ENCODE measurements at regions not wholly inside any gene's neighbourhood (a gene's known extent, or its start where the extent isn't known, plus 50 kb on each side); places are given as distances from the start of the nearest gene placed in this dataset.

DNA sequence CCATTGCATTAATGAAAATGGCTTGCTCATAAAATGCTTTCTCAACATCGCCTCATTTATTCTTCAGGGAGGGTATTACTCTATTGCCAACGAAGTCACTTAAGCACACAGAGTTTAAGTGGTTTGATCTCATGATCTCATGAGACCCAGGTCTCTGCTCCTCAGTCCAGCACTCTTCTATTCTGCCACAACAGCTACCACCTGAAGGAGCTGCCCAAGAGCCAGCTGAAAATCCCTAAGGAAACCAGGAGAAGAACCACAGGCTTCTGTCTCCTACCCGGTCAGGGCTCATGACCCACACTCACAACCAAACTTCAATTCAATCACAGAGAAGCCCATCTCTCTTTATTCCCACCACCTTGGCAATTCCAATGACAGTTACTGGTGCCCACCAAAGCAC, 85.5 kb upstream of the GPM6B start:
- no peak for FAIRE-seq

DNA sequence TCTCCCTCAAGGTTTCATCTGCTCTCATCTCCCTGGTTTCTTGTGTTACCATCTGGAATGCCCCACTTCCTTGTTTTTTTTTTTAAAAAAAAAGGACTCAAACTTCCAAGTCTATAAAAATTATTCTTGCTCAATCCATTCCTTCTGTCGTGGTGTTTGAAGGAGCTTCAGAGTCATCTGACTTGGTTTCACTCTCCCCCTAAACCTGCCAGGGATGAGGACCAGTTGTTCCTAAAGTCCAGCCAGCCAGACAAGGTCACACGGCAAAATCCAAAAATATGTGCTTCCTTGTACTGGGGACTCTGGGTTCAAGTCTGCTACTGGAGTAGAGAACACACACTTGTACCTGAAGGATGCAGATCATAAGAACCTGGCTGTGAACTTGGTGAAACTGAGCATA, 84.5 kb upstream of the GPM6B start:
- no peak for FAIRE-seq

DNA sequence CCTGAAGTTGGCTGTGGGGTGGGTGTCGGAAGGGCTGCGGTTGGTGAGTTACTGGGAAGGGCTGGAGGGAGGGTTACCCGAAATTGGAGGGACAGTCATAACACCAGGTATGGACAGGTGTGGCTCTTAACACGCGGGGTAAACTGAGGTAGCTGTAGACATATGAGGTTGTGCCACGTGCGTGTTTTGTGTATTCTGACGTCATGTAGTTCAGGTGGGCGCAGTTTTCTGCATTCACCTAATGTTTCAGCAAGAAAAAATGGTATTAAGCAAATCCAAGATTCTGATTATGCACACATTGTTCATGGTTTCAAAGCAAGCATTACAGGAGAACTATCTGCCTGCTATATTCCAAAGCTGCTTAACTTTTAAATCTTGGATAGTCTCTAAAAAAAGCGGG, 83.5 kb upstream of the GPM6B start:
- no peak for FAIRE-seq

DNA sequence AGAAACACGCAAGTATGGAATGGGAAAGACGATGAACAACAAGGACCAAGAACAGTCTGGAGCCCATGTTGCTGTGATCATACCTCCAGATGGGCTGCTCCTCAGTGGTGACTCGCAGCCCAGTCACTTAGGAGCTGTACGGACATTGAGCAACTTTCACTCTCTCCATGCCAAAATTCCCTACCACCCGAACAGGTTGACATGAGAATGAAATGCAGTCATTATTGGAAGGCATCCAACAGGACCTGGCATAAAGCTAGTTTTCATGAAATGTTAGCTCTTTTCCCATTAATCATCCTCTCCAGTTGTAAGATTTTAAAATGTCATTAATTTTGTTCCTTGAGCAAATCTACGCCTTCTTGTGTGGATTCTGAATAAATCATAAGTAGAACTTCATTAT, 82.7 kb upstream of the GPM6B start:
- FAIRE-seq = peak; percentile 95

- FAIRE-seq = no peak
Measured at GRCh38 chrX:13898603-13899002, 81.7 kb upstream of the GPM6B start.

GRCh38 chrX:13898083-13898482, 81.2 kb upstream of the GPM6B start:
- FAIRE-seq = no peak

DNA sequence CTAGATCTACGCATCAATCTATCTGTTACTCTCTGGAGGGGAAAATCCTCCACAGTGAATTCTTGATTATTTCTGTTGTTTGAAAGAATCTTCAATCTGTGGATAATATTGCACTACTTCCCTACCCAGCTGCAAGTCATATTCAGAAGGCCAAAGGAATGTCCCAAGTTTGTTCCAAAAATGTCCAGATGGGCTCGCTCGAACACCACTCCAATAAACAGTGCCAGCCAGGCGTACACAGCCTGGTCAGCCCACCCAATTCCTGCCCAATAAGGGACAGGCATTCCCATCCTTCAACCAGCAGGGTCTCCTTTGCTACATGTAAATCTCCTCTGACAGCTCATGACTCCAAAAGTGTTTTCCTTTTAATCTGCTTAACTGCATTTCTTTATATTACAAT, 80.7 kb upstream of the GPM6B start:
- FAIRE-seq = peak; percentile 56

DNA sequence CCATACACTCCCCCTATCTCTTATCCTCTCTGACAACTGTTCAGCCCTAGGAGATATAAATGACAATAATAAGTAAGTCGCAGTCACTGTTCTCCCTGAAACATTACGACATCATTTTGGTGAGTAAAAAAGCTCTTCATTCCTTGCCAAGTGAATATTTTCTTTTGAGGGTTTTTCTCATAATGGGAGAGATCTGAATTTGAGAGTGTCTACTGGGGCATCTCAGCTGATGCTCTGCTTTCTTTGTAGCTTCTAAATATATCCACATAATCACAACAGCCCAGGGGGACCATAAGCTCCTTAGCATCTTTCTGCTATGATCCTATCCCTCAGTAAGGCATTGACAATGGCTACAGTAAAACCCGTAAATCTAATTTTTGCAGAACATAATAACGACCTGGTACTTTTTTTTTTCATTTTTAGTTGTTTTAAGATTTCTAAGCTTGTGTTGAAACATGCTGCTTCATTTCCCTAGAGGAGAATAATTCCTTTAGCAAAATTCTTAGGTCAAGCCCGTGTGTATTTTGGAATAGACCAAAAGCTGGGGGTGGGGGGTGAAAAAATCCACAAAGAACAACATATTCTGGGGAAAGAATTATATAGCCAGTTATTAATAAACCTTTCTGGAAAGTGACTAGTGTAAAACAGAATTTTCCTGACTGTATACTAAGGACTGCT, 78.1 kb upstream of the GPM6B start:
- no peak for FAIRE-seq

- FAIRE-seq = no peak
Measured at GRCh38 chrX:13893826-13894225, 76.9 kb upstream of the GPM6B start.

DNA sequence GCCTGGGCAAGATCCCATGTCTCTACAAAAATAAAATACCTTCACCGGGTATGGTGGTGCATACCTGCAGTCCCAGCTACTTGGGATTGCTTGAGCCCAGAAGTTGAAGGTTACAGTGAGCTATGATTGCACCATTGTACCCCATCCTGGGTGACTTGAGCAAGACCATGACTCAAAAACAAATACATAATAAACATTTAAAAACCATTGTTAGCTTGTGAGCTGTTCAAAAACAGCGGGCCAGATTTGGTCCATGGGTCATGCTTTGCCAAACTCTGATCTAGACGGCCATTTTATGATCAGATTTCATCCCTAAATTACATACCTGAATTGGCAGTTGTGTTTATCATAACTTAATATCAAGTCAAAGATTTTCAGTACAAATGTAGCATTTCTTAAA, 76.0 kb upstream of the GPM6B start:
- no peak for FAIRE-seq

DNA sequence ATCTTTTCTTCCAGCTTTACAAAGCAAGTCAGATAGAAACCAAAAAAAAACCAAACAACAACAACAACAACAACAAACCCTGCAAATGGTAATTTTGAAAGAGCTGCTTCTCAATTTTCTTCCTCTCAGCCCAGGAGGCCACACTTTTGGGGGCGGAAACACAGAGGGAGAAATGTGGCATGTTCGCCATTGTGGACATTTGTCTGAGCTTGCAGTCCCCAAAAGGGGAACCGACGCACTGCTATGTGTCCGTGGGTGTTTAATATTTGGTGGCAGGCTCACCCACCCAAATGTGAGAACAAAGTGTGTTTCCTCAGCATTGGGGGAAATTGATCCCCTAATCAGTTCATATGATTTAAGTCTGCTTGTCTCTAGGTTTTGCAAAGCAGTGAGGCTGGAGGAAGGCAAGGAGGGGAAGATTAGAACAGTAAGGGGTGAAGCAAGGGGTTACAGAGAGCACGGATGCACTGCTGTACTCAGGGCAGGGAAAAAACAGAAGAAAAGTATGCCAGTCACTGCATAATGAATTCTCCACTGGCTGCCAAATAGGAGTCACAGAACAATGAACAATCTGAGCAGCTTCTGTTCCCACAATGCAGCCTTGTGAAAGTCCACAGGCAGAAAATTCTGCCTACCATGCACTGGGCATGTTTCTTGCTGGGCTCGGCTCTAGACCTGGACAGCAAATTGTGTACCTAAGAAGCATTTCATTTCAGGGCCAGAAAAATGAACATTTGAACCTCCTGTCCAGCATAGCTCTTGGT, 74.7 kb upstream of the GPM6B start:
- FAIRE-seq = peak; percentile 68

GRCh38 chrX:13890806-13891205, 73.9 kb upstream of the GPM6B start:
- no peak for FAIRE-seq

GRCh38 chrX:13888284-13888683, 71.4 kb upstream of the GPM6B start:
- FAIRE-seq = peak; percentile 76

DNA sequence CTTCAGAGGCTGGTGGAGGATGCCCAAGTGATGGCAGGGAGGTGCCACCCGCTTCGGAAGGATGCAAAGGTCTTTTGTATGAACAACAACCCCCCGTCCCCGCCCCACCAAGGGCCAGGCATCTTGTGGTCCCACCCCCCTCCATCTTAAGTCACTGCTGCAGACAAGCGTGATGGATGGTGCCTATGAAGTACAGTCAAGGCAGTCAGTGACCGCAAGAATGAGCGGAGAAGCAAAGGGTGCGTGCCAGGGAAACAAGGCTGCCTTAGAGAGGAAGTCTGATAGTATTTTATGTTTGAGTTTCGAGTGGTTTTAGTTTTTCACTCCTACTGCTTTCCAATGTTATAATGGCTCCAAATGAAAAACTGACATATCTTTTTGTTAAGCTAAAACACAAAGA, 68.7 kb upstream of the GPM6B start:
- no peak for FAIRE-seq

- no peak for FAIRE-seq
Measured at GRCh38 chrX:13876652-13877051, 59.8 kb upstream of the GPM6B start.

- FAIRE-seq = no peak
Measured at GRCh38 chrX:13875572-13875971, 58.7 kb upstream of the GPM6B start.

DNA sequence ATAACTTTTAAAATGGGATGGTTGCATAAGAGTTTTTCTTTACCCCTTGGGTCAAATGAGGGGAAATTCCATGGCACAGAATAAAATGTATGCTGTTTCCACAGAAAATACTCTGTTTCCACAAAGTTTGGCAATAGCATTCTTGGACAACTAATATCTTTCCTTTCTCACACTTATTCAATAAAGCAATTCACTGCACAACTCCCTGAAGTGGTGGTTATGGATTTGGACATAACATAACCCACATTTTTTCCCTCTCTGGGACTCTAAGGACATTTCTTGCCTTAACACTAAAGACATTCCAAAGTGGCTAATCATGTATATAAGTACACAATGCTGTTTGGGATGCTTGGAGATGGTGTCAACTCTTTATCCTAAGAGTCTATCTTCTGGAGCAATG, 51.7 kb upstream of the GPM6B start:
- FAIRE-seq = no peak
